PFSK-1 (cell line): ENCODE measurements at regions not wholly inside any gene's neighbourhood (a gene's known extent, or its start where the extent isn't known, plus 50 kb on each side); places are given as distances from the start of the nearest gene placed in this dataset.

Experiments
- POLR2AphosphoS5 ChIP-seq: IDR thresholded peaks from 2 replicates; pipeline ENCODE4 v1.6.1; 2012; ENCODE audit warnings: low read depth, mild to moderate bottlenecking, control low read depth, low read length, moderate library complexity
- SIN3A ChIP-seq: IDR thresholded peaks from 2 replicates; pipeline ENCODE4 v1.6.1; 2012; ENCODE audit warnings: mild to moderate bottlenecking, low read length, moderate library complexity, borderline replicate concordance; ENCODE audit not compliant: insufficient read depth

DNA sequence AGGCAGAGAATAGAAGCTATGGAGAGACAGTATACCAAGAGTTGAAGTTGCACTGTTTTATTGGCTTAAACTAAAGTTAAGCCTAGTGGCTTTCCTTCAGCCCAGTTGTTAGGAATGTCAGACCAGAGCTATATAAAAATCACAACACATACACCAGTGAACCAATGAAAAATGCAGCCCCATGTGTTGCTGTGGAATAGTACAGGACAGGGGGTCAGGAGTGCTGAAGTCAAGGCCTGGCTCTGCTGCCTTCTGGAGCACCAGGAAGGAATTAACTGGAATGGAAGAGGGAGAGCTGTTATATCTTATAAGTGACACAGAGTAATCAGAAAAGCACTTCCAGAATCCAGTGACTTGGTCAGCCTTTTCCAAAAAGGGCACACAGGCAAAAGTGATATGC is 58.9 kb downstream of the OSR1 start:
- TF ChIP-seq POLR2AphosphoS5 (no peak), SIN3A (no peak)
